GM12801 (cell line): ENCODE measurements at regions not wholly inside any gene's neighbourhood (a gene's known extent, or its start where the extent isn't known, plus 50 kb on each side); places are given as distances from the start of the nearest gene placed in this dataset.

ENCODE experiments used
- TF ChIP-seq, protein P1 (sequence below): IDR thresholded peaks from one replicate; pipeline ENCODE4 v1.5.1; 2011; ENCODE audit warnings: control low read depth; ENCODE audit not compliant: insufficient read length; ENCODE audit errors: extremely low read depth

DNA sequence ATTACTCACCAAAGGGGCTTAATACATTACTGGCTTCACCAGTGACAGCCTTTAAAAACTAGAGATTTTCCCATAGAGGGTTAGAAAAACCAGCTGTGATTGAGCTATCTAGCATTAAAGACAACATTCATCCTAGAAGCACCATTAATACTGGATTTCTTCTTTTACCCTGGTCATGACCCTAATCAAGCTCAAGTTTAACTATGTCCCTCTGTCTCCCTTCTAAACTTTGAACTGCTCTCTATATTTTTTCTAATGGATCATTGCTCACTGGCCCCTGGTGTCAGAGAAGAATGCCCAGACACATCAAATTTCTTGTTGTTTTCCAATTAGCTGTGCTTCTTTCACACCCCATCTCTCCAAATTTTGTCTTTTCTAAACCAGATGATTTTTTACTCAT lies 1101.3 kb downstream of the XPNPEP1 start:
- TF ChIP-seq, protein P1, sequence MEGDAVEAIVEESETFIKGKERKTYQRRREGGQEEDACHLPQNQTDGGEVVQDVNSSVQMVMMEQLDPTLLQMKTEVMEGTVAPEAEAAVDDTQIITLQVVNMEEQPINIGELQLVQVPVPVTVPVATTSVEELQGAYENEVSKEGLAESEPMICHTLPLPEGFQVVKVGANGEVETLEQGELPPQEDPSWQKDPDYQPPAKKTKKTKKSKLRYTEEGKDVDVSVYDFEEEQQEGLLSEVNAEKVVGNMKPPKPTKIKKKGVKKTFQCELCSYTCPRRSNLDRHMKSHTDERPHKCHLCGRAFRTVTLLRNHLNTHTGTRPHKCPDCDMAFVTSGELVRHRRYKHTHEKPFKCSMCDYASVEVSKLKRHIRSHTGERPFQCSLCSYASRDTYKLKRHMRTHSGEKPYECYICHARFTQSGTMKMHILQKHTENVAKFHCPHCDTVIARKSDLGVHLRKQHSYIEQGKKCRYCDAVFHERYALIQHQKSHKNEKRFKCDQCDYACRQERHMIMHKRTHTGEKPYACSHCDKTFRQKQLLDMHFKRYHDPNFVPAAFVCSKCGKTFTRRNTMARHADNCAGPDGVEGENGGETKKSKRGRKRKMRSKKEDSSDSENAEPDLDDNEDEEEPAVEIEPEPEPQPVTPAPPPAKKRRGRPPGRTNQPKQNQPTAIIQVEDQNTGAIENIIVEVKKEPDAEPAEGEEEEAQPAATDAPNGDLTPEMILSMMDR: no peak

DNA sequence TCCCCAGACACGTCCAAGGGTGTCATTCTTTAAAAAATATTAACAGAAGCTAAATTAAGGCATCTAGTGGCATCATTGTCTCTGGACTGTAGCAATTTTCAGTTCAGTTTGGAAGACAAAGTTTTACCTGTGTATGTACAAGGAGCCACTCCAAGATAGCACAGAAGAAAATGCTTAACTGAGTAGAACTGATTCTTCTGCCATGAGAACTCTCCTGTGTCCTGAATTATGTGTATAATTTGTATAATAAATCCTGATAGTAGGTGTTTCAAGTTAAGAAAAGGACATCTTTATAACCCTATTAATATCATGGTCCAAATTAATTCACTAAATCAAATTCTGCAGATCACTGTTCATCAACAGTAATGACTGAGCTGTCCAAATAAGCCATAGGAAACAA lies 1104.0 kb downstream of the XPNPEP1 start:
- TF ChIP-seq, protein P1: no peak

DNA sequence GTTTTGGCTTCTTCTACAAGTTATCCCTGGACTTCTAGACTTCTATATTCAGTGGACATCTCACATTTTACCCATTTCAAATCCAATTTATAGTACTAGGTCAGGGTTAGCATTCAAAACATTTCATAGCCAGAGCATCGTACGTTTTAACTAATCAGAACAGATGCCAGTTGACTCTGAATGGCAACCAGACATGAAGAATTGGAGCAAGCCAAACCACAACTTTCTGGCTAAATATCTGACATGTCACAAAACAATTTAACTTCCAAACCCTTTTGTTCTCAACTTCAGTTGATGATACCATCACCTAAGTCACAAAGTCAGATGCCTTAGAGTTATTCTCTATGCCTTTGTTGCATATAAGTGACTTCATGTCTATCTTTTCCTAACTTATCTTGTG lies 1105.7 kb downstream of the XPNPEP1 start:
- TF ChIP-seq, protein P1: no peak

DNA sequence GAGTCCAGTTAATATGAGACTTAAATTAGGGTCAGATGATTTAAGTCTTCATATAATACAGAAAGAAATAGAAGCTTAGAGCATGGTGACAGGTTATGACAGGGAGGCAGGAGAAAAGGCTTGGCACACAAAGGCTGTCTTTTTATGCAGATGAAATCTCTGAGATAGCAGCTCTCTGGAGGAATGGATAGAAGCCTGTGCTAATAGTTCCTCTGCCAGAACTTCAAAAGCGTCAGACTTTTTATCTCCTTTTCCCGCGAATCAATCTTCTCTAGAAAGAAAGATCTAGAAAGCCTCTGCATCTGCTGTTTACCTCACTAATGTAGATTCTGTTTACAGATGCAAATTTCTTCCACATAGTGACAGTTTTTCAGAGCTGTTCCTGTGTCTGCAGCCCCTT lies 1106.2 kb downstream of the XPNPEP1 start:
- TF ChIP-seq, protein P1: no peak

DNA sequence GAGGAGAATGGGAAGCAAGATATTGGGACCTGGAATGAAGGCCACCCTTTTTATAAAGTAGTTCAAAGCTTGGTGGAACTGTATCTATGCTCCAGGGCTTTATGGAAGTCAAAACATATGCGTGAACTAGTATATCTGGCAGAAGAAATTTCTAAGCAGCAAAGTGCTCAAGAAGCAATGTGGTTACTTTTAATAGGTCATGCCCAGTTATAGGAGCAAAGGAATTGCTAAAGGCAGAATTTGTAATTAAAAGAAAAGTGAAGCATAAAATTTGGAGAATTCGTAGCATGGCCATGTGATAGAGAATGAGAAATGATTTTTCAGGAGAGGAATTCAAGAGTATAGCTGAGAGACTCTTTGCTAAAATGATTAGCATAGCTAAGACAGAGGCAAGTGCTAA lies 1110.4 kb downstream of the XPNPEP1 start:
- TF ChIP-seq, protein P1: no peak

DNA sequence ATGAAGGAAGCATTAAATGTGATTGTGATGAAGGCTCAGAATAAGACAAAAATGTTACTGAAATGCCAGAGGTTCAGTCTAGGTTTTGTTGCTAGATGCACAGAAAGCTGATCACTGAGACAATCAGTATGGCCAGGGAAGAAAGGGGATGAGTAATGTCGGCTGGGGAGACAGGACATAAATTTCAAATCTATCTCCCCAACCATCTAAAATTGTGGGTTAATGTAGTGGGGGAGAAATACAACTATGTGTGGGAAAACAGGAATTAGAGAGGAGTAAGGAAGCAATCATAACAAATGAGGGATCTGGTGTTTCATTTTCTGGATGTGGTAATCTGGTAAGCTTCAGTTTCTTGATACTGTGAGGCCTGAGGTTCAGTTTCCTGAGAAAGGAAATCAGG lies 1111.0 kb downstream of the XPNPEP1 start:
- TF ChIP-seq, protein P1: no peak

DNA sequence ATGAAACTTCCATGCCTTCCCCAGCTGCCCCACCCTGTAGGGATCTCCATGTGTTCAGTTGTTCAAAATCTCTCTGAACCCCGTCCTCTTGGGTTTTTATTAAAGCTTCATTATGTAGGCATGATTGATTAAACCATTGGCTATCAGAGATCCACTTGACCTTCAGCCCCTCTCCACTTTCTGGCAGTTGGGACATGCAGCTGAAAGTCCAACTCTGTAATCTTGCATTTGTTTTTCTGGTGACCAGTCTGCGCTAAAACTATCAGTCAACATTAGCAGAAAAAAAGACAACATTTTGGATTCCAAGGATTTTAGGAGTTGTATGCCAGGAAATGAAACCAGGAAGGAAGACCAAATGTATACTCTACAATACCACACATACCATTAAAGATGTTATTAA lies 1115.1 kb downstream of the XPNPEP1 start:
- TF ChIP-seq, protein P1: no peak
